Nephron (organoid): ENCODE measurements at regions not wholly inside any gene's neighbourhood (a gene's known extent, or its start where the extent isn't known, plus 50 kb on each side); places are given as distances from the start of the nearest gene placed in this dataset.

ENCODE experiments used
- H3K27ac Mint-ChIP-seq, 3 experiments: 2 replicates each; pipeline ENCODE4 v1.8.0; 2020; ENCODE audit warnings: mixed read lengths in 3 of 3, mild to moderate bottlenecking in 2 of 3, moderate library complexity in 1 of 3
- H3K27me3 Mint-ChIP-seq: 2 replicates; pipeline ENCODE4 v1.8.0; 2021; ENCODE audit warnings: low read depth, mild to moderate bottlenecking, moderate library complexity, mixed read lengths
- H3K36me3 Mint-ChIP-seq: 2 replicates; pipeline ENCODE4 v1.8.0; 2020; ENCODE audit warnings: low read depth, mixed read lengths
- H3K4me1 Mint-ChIP-seq: 2 replicates; pipeline ENCODE4 v1.8.0; 2020; ENCODE audit warnings: mixed read lengths
- H3K4me3 Mint-ChIP-seq, 3 experiments: 2 replicates each; pipeline ENCODE4 v1.8.0; 2020; ENCODE audit warnings: mild to moderate bottlenecking in 3 of 3, mixed read lengths in 3 of 3, moderate library complexity in 2 of 3
- H3K9me3 Mint-ChIP-seq: 2 replicates; pipeline ENCODE4 v1.8.0; 2020; ENCODE audit warnings: mixed read lengths
- TF ChIP-seq, protein P1 (sequence below), 3 experiments: fragments of 200-600 bp; sonication (generic); IDR thresholded peaks; one replicate each; pipeline ENCODE4 v1.5.0; 2021; ENCODE audit warnings: antibody characterized with exemption in 3 of 3; ENCODE audit not compliant: unreplicated experiment in 3 of 3

GRCh38 chr16:65950211-65950610 is 416.3 kb upstream of the CDH5 start:
- Mint-ChIP-seq H3K9me3 (no peaks in the 10 kb centered on the region), H3K27me3 (peaks cover 4% of the 10 kb centered on the region), H3K36me3 (no peaks in the 10 kb centered on the region), H3K4me1 (peaks cover 15% of the 10 kb centered on the region), H3K4me3 (no peak overlapping the region), H3K27ac (peak overlapping the region in 1 of 3 experiments; percentile 44)
- TF ChIP-seq, protein P1, sequence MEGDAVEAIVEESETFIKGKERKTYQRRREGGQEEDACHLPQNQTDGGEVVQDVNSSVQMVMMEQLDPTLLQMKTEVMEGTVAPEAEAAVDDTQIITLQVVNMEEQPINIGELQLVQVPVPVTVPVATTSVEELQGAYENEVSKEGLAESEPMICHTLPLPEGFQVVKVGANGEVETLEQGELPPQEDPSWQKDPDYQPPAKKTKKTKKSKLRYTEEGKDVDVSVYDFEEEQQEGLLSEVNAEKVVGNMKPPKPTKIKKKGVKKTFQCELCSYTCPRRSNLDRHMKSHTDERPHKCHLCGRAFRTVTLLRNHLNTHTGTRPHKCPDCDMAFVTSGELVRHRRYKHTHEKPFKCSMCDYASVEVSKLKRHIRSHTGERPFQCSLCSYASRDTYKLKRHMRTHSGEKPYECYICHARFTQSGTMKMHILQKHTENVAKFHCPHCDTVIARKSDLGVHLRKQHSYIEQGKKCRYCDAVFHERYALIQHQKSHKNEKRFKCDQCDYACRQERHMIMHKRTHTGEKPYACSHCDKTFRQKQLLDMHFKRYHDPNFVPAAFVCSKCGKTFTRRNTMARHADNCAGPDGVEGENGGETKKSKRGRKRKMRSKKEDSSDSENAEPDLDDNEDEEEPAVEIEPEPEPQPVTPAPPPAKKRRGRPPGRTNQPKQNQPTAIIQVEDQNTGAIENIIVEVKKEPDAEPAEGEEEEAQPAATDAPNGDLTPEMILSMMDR (IDR thresholded peaks at IDR 0.05; ENCODE audit: unreplicated experiment in 3 of 3), result no peak

DNA sequence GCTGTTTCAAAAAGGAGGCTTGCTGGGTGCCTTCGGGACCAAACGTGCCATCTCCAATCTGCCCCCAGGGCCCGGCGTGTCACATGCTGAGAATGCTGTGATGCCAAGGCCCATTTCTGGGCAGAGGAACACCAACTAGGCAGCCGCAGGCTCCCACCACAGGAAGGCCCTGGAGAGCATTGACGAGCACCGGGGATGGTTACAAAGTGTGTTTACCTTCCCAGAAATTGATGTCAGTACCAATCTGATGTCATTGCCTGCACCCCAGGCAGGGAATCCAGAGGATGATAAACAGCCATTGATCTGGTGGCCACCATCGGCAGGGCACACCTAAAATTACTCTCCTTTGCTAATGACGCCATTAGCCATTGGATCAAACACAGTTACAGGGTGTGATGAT is 418.1 kb upstream of the CDH5 start:
- peaks cover 4% of the 10 kb centered on the region for H3K27me3 Mint-ChIP-seq
- H3K4me3 Mint-ChIP-seq, result no peak overlapping the region
- no peaks in the 10 kb centered on the region for H3K9me3 Mint-ChIP-seq
- H3K36me3 Mint-ChIP-seq, result no peaks in the 10 kb centered on the region
- TF ChIP-seq, protein P1 (IDR thresholded peaks at IDR 0.05; ENCODE audit: unreplicated experiment in 3 of 3), result no peak
- H3K27ac Mint-ChIP-seq, result no peak overlapping the region
- H3K4me1 Mint-ChIP-seq, result peaks cover 21% of the 10 kb centered on the region

GRCh38 chr16:65947951-65948350 is 418.5 kb upstream of the CDH5 start:
- TF ChIP-seq, protein P1 (IDR thresholded peaks at IDR 0.05; ENCODE audit: unreplicated experiment in 3 of 3), result no peak
- H3K27ac Mint-ChIP-seq, result no peak overlapping the region
- peaks cover 4% of the 10 kb centered on the region for H3K27me3 Mint-ChIP-seq
- no peaks in the 10 kb centered on the region for H3K9me3 Mint-ChIP-seq
- H3K36me3 Mint-ChIP-seq, result no peaks in the 10 kb centered on the region
- peaks cover 21% of the 10 kb centered on the region for H3K4me1 Mint-ChIP-seq
- no peak overlapping the region for H3K4me3 Mint-ChIP-seq

- Mint-ChIP-seq H3K27me3 (no peaks in the 10 kb centered on the region), H3K36me3 (no peaks in the 10 kb centered on the region), H3K9me3 (no peaks in the 10 kb centered on the region), H3K27ac (no peak overlapping the region), H3K4me1 (peaks cover 21% of the 10 kb centered on the region), H3K4me3 (no peak overlapping the region)
- TF ChIP-seq, protein P1 (IDR thresholded peaks at IDR 0.05; ENCODE audit: unreplicated experiment in 3 of 3), result no peak
Measured at GRCh38 chr16:65945493-65945892, 421.0 kb upstream of the CDH5 start.

- Mint-ChIP-seq H3K4me1 (peaks cover 13% of the 10 kb centered on the region), H3K27ac (no peak overlapping the region), H3K36me3 (no peaks in the 10 kb centered on the region), H3K9me3 (no peaks in the 10 kb centered on the region), H3K27me3 (no peaks in the 10 kb centered on the region), H3K4me3 (no peak overlapping the region)
- TF ChIP-seq, protein P1 (IDR thresholded peaks at IDR 0.05; ENCODE audit: unreplicated experiment in 3 of 3), result no peak
Measured at GRCh38 chr16:65944361-65944760, 422.1 kb upstream of the CDH5 start.

- peaks cover 6% of the 10 kb centered on the region for H3K4me1 Mint-ChIP-seq
- no peaks in the 10 kb centered on the region for H3K36me3 Mint-ChIP-seq
- H3K27ac Mint-ChIP-seq, result no peak overlapping the region
- TF ChIP-seq, protein P1 (IDR thresholded peaks at IDR 0.05; ENCODE audit: unreplicated experiment in 3 of 3), result no peak
- peaks cover under 1% of the 10 kb centered on the region for H3K9me3 Mint-ChIP-seq
- H3K27me3 Mint-ChIP-seq, result no peaks in the 10 kb centered on the region
- no peak overlapping the region for H3K4me3 Mint-ChIP-seq
Measured at GRCh38 chr16:65940711-65941110, 425.8 kb upstream of the CDH5 start.
